Upper lobe of left lung (tissue), 4 donors: ENCODE measurements at regions not wholly inside any gene's neighbourhood (a gene's known extent, or its start where the extent isn't known, plus 50 kb on each side); places are given as distances from the start of the nearest gene placed in this dataset.

Experiments used
- CTCF ChIP-seq, 6 experiments: fragments of 450-650 bp in 4 of 6; fragments of 200-600 bp in 2 of 6; sonication (generic) in 2 of 6; IDR thresholded peaks; one replicate each; pipeline ENCODE4 v1.5.1; 2016 to 2019; ENCODE audit warnings: antibody characterized with exemption in 6 of 6
- EP300 ChIP-seq, 4 donors: sonication (generic); formaldehyde crosslinking; IDR thresholded peaks; one replicate each; pipeline ENCODE4 v1.5.1; 2017; ENCODE audit warnings: antibody characterized with exemption in 4 of 4, control low read depth in 2 of 4

DNA sequence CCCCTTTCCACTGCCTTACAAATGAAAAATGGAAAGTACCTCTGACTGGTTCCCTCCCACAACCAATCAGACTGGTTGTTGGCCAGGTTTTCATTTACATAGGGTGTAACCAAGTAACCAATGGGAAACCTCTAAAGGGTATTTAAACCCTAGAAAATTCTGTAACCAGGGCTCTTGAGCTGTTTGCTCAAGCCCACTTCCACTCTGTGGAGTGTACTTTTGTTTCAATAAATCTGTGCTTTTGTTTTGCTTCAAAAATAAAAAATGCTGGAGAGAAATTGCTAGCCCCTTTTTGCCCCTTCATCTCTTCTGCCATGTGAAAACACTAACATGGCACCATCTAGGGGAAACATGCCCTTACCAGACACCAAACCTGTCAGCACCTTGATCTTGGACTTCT, 129.5 kb downstream of the AHR start:
- TF ChIP-seq CTCF (IDR thresholded peaks at IDR 0.05) (no peak), EP300 (IDR thresholded peaks at IDR 0.05) (no peak)
